ENCODE measurements at regions not wholly inside any gene's neighbourhood (a gene's known extent, or its start where the extent isn't known, plus 50 kb on each side); places are given as distances from the start of the nearest gene placed in this dataset.

- no peak for DNase-seq (ENCODE audit: extremely low read depth, low read depth)
These were observed 285.3 kb upstream of the SLC8A1 start for GRCh38 chr2:40737180-40737579.

GRCh38 chr2:40740419-40740818 lies 288.5 kb upstream of the SLC8A1 start:
- no peak for DNase-seq (ENCODE audit: extremely low read depth, low read depth)
- no peak for TF ChIP-seq CTCF (IDR thresholded peaks at IDR 0.05; ENCODE audit: low read depth, low read length)

More at GRCh38 chr2:40737180-40737579, 285.3 kb upstream of the SLC8A1 start:
- no peak for TF ChIP-seq CTCF (IDR thresholded peaks at IDR 0.05; ENCODE audit: low read depth, low read length)

DNA sequence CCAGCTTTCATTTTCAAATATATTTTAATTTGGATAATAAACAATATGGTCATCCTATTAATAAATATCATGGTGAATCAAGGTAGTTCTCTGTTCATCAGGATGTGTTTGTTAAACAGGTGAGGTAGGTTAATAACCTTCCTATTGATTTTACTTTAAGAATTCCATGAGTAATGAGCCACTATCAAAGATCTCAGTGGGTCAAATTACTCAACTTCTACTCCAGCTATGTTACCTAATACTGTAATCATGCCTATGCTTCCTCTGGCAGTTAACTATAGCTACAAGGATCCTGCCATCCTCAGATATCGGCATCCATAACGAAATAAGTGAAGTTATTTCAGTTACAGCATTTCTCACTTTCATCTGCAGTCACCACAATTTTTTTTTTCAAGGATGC lies 289.6 kb upstream of the SLC8A1 start:
- no peak for DNase-seq (ENCODE audit: extremely low read depth, low read depth)
- no peak for TF ChIP-seq CTCF (IDR thresholded peaks at IDR 0.05; ENCODE audit: low read depth, low read length)

- TF ChIP-seq CTCF (IDR thresholded peaks at IDR 0.05; ENCODE audit: low read depth, low read length): no peak
- no peak for DNase-seq (ENCODE audit: extremely low read depth, low read depth)
These were observed 294.3 kb upstream of the SLC8A1 start for GRCh38 chr2:40746191-40746590.

- no peak for DNase-seq (ENCODE audit: extremely low read depth, low read depth)
- no peak for TF ChIP-seq CTCF (IDR thresholded peaks at IDR 0.05; ENCODE audit: low read depth, low read length)
These were observed 300.1 kb upstream of the SLC8A1 start for GRCh38 chr2:40751981-40752380.

GRCh38 chr2:40752796-40753195 lies 300.9 kb upstream of the SLC8A1 start:
- no peak for TF ChIP-seq CTCF (IDR thresholded peaks at IDR 0.05; ENCODE audit: low read depth, low read length)
- DNase-seq (ENCODE audit: extremely low read depth, low read depth): no peak

- DNase-seq (ENCODE audit: extremely low read depth, low read depth): no peak
- TF ChIP-seq CTCF (IDR thresholded peaks at IDR 0.05; ENCODE audit: low read depth, low read length): no peak
These were observed 303.0 kb upstream of the SLC8A1 start for GRCh38 chr2:40754912-40755311.

Data from AG09319 (cell line).